ENCODE measurements at regions not wholly inside any gene's neighbourhood (a gene's known extent, or its start where the extent isn't known, plus 50 kb on each side); places are given as distances from the start of the nearest gene placed in this dataset.

- DNase-seq: no peak
- Histone ChIP-seq H3K4me1 (no peaks in the 10 kb centered on the region), H3K36me3 (no peaks in the 10 kb centered on the region), H3K27me3 (no peaks in the 10 kb centered on the region), H3K27ac (no peak overlapping the region), H3K9me3 (no peaks in the 10 kb centered on the region), H3K4me3 (no peak overlapping the region)
- WGBS, 4 donors: 46 to 55% (median 49%) methylated on average over 3 of the region's 3 CpGs
- no peak for ATAC-seq
- intact Hi-C loops (cut with DNase I): no loop called here
- no peak for TF ChIP-seq CTCF (IDR thresholded peaks at IDR 0.05)
- TF ChIP-seq POLR2A (IDR thresholded peaks at IDR 0.05): no peak
Measured at GRCh38 chr6:90984066-90984465, 397.2 kb upstream of the MAP3K7 start.

GRCh38 chr6:90983462-90983861 lies 396.6 kb upstream of the MAP3K7 start:
- no peak overlapping the region for H3K27ac ChIP-seq
- H3K36me3 ChIP-seq: no peaks in the 10 kb centered on the region
- 27 to 52% (median 43%) methylated on average over 4 of the region's 4 CpGs for WGBS, 4 donors
- TF ChIP-seq POLR2A (IDR thresholded peaks at IDR 0.05): no peak
- TF ChIP-seq CTCF (IDR thresholded peaks at IDR 0.05): no peak
- H3K4me1 ChIP-seq: no peaks in the 10 kb centered on the region
- DNase-seq (no peak), ATAC-seq (no peak)
- H3K27me3 ChIP-seq: no peaks in the 10 kb centered on the region
- intact Hi-C loops (cut with DNase I): no loop called here
- no peaks in the 10 kb centered on the region for H3K9me3 ChIP-seq
- H3K4me3 ChIP-seq: no peak overlapping the region

GRCh38 chr6:90982581-90982980 lies 395.7 kb upstream of the MAP3K7 start:
- TF ChIP-seq POLR2A (IDR thresholded peaks at IDR 0.05): no peak
- TF ChIP-seq CTCF (IDR thresholded peaks at IDR 0.05): no peak
- Histone ChIP-seq H3K36me3 (no peaks in the 10 kb centered on the region), H3K4me3 (no peak overlapping the region), H3K9me3 (no peaks in the 10 kb centered on the region), H3K27ac (no peak overlapping the region), H3K4me1 (no peaks in the 10 kb centered on the region), H3K27me3 (no peaks in the 10 kb centered on the region)
- no peak for ATAC-seq
- WGBS, 4 donors: 88 to 95% (median 90%) methylated on average over 7 of the region's 7 CpGs
- intact Hi-C loops (cut with DNase I): no loop called here
- no peak for DNase-seq

- no peak overlapping the region for H3K4me3 ChIP-seq
- TF ChIP-seq CTCF (IDR thresholded peaks at IDR 0.05) (no peak), POLR2A (IDR thresholded peaks at IDR 0.05) (no peak)
- H3K27me3 ChIP-seq: no peaks in the 10 kb centered on the region
- H3K36me3 ChIP-seq: no peaks in the 10 kb centered on the region
- no peak overlapping the region for H3K27ac ChIP-seq
- 84 to 92% (median 87%) methylated on average over 3 of the region's 3 CpGs for WGBS, 4 donors
- H3K9me3 ChIP-seq: no peaks in the 10 kb centered on the region
- DNase-seq (no peak), ATAC-seq (no peak)
- no peaks in the 10 kb centered on the region for H3K4me1 ChIP-seq
- intact Hi-C loops (cut with DNase I): no loop called here
Measured at GRCh38 chr6:90982051-90982450, 395.2 kb upstream of the MAP3K7 start.
